ENCODE measurements at regions not wholly inside any gene's neighbourhood (a gene's known extent, or its start where the extent isn't known, plus 50 kb on each side); places are given as distances from the start of the nearest gene placed in this dataset.

DNA sequence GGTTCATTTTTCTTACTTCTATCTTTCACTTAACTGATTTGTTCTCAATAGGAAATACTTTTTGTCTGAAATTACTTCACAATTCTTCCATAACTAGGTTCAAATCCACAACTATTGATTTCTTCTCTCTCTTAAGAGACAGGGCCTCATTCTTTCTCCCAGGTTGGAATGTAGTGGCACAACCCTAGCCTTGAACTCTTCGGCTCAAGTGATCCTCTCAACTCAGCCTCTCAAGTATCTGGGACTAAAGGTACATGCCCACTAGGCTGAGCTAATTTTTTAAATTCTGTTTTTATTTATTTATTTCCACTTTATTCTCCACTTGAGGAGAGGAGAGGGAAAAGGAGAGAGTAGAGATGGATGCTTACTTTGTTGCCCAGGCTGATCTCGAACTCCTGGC, 370.4 kb upstream of the PLXNA2 start:
- TF ChIP-seq EZH2 (IDR thresholded peaks at IDR 0.05; ENCODE audit: insufficient read depth, poor library complexity, severe bottlenecking) (no peak), EZH2phosphoT487 (IDR thresholded peaks at IDR 0.05; ENCODE audit: insufficient read depth, low read depth) (no peak)
